ENCODE measurements at regions not wholly inside any gene's neighbourhood (a gene's known extent, or its start where the extent isn't known, plus 50 kb on each side); places are given as distances from the start of the nearest gene placed in this dataset.

GRCh38 chr1:63214553-63214952 lies 107.8 kb upstream of the FOXD3 start:
- DNase-seq, result no peak
- no peaks in the 10 kb centered on the region for H3K36me3 ChIP-seq
- no peak overlapping the region for H3K4me3 ChIP-seq
- peaks cover 0 to 9% of the 10 kb centered on the region in 2 donors for H3K27me3 ChIP-seq
- no peak for TF ChIP-seq CTCF (IDR thresholded peaks at IDR 0.05)
- no peak overlapping the region for H3K27ac ChIP-seq
- no peak for ATAC-seq
- no peaks in the 10 kb centered on the region for H3K4me1 ChIP-seq
- intact Hi-C loops (cut with DNase I), result no loop called here
- peaks cover 0 to 11% of the 10 kb centered on the region in 2 donors for H3K9me3 ChIP-seq

- no peak for ATAC-seq
- TF ChIP-seq CTCF (IDR thresholded peaks at IDR 0.05), result no peak
- intact Hi-C loops (cut with DNase I), result no loop called here
- Histone ChIP-seq H3K4me1 (no peaks in the 10 kb centered on the region), H3K27ac (no peak overlapping the region), H3K36me3 (no peaks in the 10 kb centered on the region), H3K27me3 (no peaks in the 10 kb centered on the region), H3K9me3 (no peaks in the 10 kb centered on the region), H3K4me3 (no peak overlapping the region)
- DNase-seq, result no peak
These were observed 98.9 kb upstream of the FOXD3 start for GRCh38 chr1:63223426-63223825.

GRCh38 chr1:63230722-63231121 lies 91.6 kb upstream of the FOXD3 start:
- no peak for DNase-seq
- peaks cover 0 to 9% of the 10 kb centered on the region in 2 donors for H3K9me3 ChIP-seq
- intact Hi-C loops (cut with DNase I), result no loop called here
- no peak for ATAC-seq
- H3K27me3 ChIP-seq, result no peaks in the 10 kb centered on the region
- H3K36me3 ChIP-seq, result no peaks in the 10 kb centered on the region
- H3K4me3 ChIP-seq, result no peak overlapping the region
- no peak for TF ChIP-seq CTCF (IDR thresholded peaks at IDR 0.05)
- no peaks in the 10 kb centered on the region for H3K4me1 ChIP-seq
- H3K27ac ChIP-seq, result no peak overlapping the region

- DNase-seq, result no peak
- peaks cover 0 to 11% of the 10 kb centered on the region in 2 donors for H3K9me3 ChIP-seq
- H3K36me3 ChIP-seq, result no peaks in the 10 kb centered on the region
- H3K4me3 ChIP-seq, result no peak overlapping the region
- H3K4me1 ChIP-seq, result no peaks in the 10 kb centered on the region
- no peak for ATAC-seq
- intact Hi-C loops (cut with DNase I), result no loop called here
- H3K27ac ChIP-seq, result no peak overlapping the region
- H3K27me3 ChIP-seq, result no peaks in the 10 kb centered on the region
- no peak for TF ChIP-seq CTCF (IDR thresholded peaks at IDR 0.05)
These were observed 83.6 kb upstream of the FOXD3 start for GRCh38 chr1:63238721-63239120.

GRCh38 chr1:63245186-63245585 lies 77.2 kb upstream of the FOXD3 start:
- H3K27me3 ChIP-seq, result no peaks in the 10 kb centered on the region
- H3K9me3 ChIP-seq, result no peaks in the 10 kb centered on the region
- H3K4me1 ChIP-seq, result no peaks in the 10 kb centered on the region
- H3K27ac ChIP-seq, result no peak overlapping the region
- intact Hi-C loops (cut with DNase I), result no loop called here
- TF ChIP-seq CTCF (IDR thresholded peaks at IDR 0.05), result no peak
- H3K4me3 ChIP-seq, result no peak overlapping the region
- ATAC-seq (no peak), DNase-seq (no peak)
- no peaks in the 10 kb centered on the region for H3K36me3 ChIP-seq

Measured in left lung (tissue), 4 donors.